Esophagus muscularis mucosa (tissue), 4 donors: ENCODE measurements at regions not wholly inside any gene's neighbourhood (a gene's known extent, or its start where the extent isn't known, plus 50 kb on each side); places are given as distances from the start of the nearest gene placed in this dataset.

ENCODE experiments used
- DNase-seq: peaks from one replicate; pipeline ENCODE4 v3.0.0-alpha.2; 2017; ENCODE audit errors: extremely low spot score
- H3K27ac ChIP-seq, 4 donors: fragments of 200-600 bp; sonication (generic); replicated peaks in 1 of 4; 1 replicate in 3 of 4; 2 replicates in 1 of 4; pipeline ENCODE4 v1.5.1; 2016 to 2019; ENCODE audit warnings: mild to moderate bottlenecking in 1 of 4
- H3K27me3 ChIP-seq, 4 donors: fragments of 200-600 bp; sonication (generic); one replicate each; pipeline versions ENCODE4 v1.5.1 to v1.6.0; 2016 to 2019
- H3K36me3 ChIP-seq, 4 donors: fragments of 200-600 bp; sonication (generic); one replicate each; pipeline ENCODE4 v1.5.1; 2016 to 2019
- H3K4me1 ChIP-seq, 4 donors: fragments of 200-600 bp; sonication (generic); one replicate each; pipeline ENCODE4 v1.5.1; 2016 to 2019
- H3K4me3 ChIP-seq, 4 donors: fragments of 200-600 bp; sonication (generic); 1 replicate in 2 of 4; 2 replicates in 2 of 4; pipeline ENCODE4 v1.5.1; 2016 to 2019; ENCODE audit warnings: mild to moderate bottlenecking in 4 of 4, moderate library complexity in 1 of 4
- H3K9me3 ChIP-seq, 4 donors: fragments of 200-600 bp; sonication (generic); 1 replicate in 3 of 4; 2 replicates in 1 of 4; pipeline ENCODE4 v1.5.1; 2016 to 2019
- EP300 ChIP-seq: sonication (generic); formaldehyde crosslinking; IDR thresholded peaks from one replicate; pipeline ENCODE4 v1.6.1; 2017; ENCODE audit warnings: antibody characterized with exemption
- POLR2A ChIP-seq: fragments of 450-650 bp; IDR thresholded peaks from one replicate; pipeline ENCODE4 v1.6.1; 2017; ENCODE audit warnings: antibody characterized with exemption, moderate library complexity, mild to moderate bottlenecking, low read depth
- POLR2AphosphoS5 ChIP-seq, 2 donors: sonication (generic); formaldehyde crosslinking; IDR thresholded peaks; one replicate each; pipeline ENCODE4 v1.6.1; 2017; ENCODE audit warnings: antibody characterized with exemption in 2 of 2
- WGBS: methylation state at CpG from one replicate; pipeline ENCODE4 v1.1.5; 2018; 5-methylcytosine and 5-hydroxymethylcytosine counted together
- intact Hi-C: fragments of 100-400 bp; cut with DNase I; formaldehyde crosslinking; loops from one replicate; pipeline ENCODE4 v1.15.1; 2023
- TF ChIP-seq, protein P1 (sequence below), 3 experiments: fragments of 200-600 bp in 2 of 3; fragments of 450-650 bp in 1 of 3; sonication (generic) in 2 of 3; IDR thresholded peaks; one replicate each; pipeline ENCODE4 v1.5.1; 2017 to 2019; ENCODE audit warnings: antibody characterized with exemption in 3 of 3, mild to moderate bottlenecking in 2 of 3, moderate library complexity in 1 of 3

DNA sequence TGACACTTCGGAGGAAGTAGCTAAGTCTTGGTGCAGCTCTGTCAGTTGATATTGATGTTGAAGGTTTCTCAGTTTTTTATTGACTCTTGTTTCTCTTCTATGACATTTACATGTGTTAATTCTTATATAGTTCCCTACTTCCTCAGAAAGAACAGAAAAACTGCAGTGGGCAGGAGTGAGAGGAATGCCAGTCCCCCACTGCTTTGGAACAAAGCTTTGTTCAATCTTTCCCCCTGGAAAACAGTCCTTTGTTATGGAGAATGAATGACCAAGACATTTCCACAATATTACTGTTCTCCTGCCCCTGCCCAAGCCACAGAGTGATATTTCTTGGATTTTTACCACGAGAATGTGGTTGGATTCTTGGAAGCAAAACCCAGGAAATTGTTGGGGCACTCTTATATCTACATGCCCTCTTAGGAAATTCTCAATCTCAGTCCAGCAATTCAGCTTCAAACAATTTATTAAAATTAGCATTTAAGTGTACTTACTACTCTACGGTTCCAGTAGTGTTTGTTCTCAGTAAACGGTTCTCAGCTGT is 258.0 kb upstream of the KCND2 start:
- Histone ChIP-seq H3K4me3 (no peak overlapping the region), H3K27me3 (no peaks in the 10 kb centered on the region), H3K9me3 (no peaks in the 10 kb centered on the region), H3K4me1 (peaks cover 0 to 10% (median 4%) of the 10 kb centered on the region in 4 donors), H3K36me3 (no peaks in the 10 kb centered on the region), H3K27ac (no peak overlapping the region)
- no peak for DNase-seq
- no peak for TF ChIP-seq EP300
- TF ChIP-seq, protein P1, sequence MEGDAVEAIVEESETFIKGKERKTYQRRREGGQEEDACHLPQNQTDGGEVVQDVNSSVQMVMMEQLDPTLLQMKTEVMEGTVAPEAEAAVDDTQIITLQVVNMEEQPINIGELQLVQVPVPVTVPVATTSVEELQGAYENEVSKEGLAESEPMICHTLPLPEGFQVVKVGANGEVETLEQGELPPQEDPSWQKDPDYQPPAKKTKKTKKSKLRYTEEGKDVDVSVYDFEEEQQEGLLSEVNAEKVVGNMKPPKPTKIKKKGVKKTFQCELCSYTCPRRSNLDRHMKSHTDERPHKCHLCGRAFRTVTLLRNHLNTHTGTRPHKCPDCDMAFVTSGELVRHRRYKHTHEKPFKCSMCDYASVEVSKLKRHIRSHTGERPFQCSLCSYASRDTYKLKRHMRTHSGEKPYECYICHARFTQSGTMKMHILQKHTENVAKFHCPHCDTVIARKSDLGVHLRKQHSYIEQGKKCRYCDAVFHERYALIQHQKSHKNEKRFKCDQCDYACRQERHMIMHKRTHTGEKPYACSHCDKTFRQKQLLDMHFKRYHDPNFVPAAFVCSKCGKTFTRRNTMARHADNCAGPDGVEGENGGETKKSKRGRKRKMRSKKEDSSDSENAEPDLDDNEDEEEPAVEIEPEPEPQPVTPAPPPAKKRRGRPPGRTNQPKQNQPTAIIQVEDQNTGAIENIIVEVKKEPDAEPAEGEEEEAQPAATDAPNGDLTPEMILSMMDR (IDR thresholded peaks at IDR 0.05), result no peak
- no peak for TF ChIP-seq POLR2A
- TF ChIP-seq POLR2AphosphoS5 (IDR thresholded peaks at IDR 0.05), result no peak
- 56% methylated on average over 4 of the region's 4 CpGs for WGBS
- intact Hi-C loops, result no loop called here

DNA sequence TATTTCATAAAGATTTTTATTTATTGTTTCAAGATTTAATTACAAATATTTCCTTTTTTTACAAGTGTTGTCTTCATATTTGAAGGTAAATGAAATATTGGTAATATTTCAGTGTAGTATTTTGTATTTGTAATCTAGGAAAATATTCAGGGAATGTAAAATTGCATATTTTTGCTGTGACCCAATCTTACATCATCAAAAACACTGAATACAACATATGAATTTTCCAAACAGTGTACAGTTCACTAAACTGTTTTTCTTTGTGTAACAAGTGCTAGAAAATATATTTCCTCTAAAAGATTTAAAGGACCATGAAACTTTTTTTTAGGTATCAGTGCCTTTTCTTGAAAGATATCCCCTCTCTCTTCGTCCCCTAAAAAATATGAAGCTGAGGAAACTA is 251.9 kb upstream of the KCND2 start:
- WGBS, result 70% methylated on average over 1 of the region's 1 CpG
- Histone ChIP-seq H3K4me1 (peaks cover 0 to 3% (median 1%) of the 10 kb centered on the region in 4 donors), H3K4me3 (no peak overlapping the region), H3K27me3 (no peaks in the 10 kb centered on the region), H3K27ac (no peak overlapping the region), H3K9me3 (no peaks in the 10 kb centered on the region), H3K36me3 (no peaks in the 10 kb centered on the region)
- no peak for DNase-seq
- intact Hi-C loops, result no loop called here
- TF ChIP-seq POLR2A (no peak), POLR2AphosphoS5 (IDR thresholded peaks at IDR 0.05) (no peak), EP300 (no peak)
- TF ChIP-seq, protein P1 (IDR thresholded peaks at IDR 0.05), result no peak

- no peaks in the 10 kb centered on the region for H3K36me3 ChIP-seq
- DNase-seq, result no peak
- no peak overlapping the region for H3K27ac ChIP-seq
- TF ChIP-seq EP300 (no peak), POLR2A (no peak), POLR2AphosphoS5 (IDR thresholded peaks at IDR 0.05) (no peak)
- TF ChIP-seq, protein P1 (IDR thresholded peaks at IDR 0.05), result no peak
- WGBS, result 71% methylated on average over 4 of the region's 4 CpGs
- intact Hi-C loops, result no loop called here
- H3K4me3 ChIP-seq, result no peak overlapping the region
- H3K27me3 ChIP-seq, result no peaks in the 10 kb centered on the region
- H3K4me1 ChIP-seq, result no peaks in the 10 kb centered on the region
- no peaks in the 10 kb centered on the region for H3K9me3 ChIP-seq
These were observed 249.3 kb upstream of the KCND2 start for GRCh38 chr7:120023494-120024167.

- Histone ChIP-seq H3K27ac (no peak overlapping the region), H3K27me3 (no peaks in the 10 kb centered on the region), H3K36me3 (no peaks in the 10 kb centered on the region), H3K4me1 (no peaks in the 10 kb centered on the region), H3K9me3 (no peaks in the 10 kb centered on the region), H3K4me3 (no peak overlapping the region)
- no peak for DNase-seq
- WGBS, result 75% methylated on average over 4 of the region's 4 CpGs
- no peak for TF ChIP-seq POLR2AphosphoS5 (IDR thresholded peaks at IDR 0.05)
- TF ChIP-seq POLR2A, result no peak
- TF ChIP-seq, protein P1 (IDR thresholded peaks at IDR 0.05), result no peak
- TF ChIP-seq EP300, result no peak
- intact Hi-C loops, result no loop called here
These were observed 244.3 kb upstream of the KCND2 start for GRCh38 chr7:120028636-120029035.
